ENCODE measurements at regions not wholly inside any gene's neighbourhood (a gene's known extent, or its start where the extent isn't known, plus 50 kb on each side); places are given as distances from the start of the nearest gene placed in this dataset.

DNA sequence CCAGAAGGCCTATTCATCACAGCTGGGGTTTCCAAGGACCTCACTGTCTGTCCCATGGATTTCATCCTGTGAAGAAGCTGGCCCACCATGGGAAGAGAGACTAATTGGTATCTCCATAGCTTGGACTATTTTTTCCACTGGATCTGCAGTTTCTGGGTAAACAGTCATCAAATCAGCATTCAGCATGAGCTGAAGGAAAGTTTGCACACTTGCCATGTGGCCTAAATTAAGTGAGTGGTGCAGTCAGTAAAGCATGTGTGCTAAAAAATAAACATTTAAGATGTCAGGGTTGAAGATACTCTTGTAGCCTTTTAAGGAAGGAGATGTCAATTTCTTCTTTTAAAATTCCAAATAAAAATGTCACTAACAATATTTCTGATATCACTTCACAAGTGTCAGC lies 381.1 kb upstream of the ZMIZ1 start:
- Histone ChIP-seq H3K9me2 (ENCODE audit: low read depth, low read length) (no peaks in the 10 kb centered on the region), H3K27ac (ENCODE audit: low read depth, low read length, poor library complexity, severe bottlenecking) (no peak overlapping the region), H3K4me3 (ENCODE audit: low read depth, low read length, poor library complexity, severe bottlenecking) (no peak overlapping the region), H4K20me1 (ENCODE audit: insufficient read depth, low read length) (no peaks in the 10 kb centered on the region), H3F3A (ENCODE audit: insufficient read depth, low read length) (no peaks in the 10 kb centered on the region), H3K9ac (ENCODE audit: low read length) (no peak overlapping the region), H3K36me3 (ENCODE audit: insufficient read depth, low read length) (no peaks in the 10 kb centered on the region), H3K9me3 (ENCODE audit: low read length) (no peaks in the 10 kb centered on the region), H3K79me2 (ENCODE audit: insufficient read depth, low read length) (no peaks in the 10 kb centered on the region), H2AFZ (ENCODE audit: low read length) (no peak overlapping the region), H3K4me2 (ENCODE audit: low read length) (no peak overlapping the region), H3K27me3 (ENCODE audit: insufficient read depth, low read length) (no peaks in the 10 kb centered on the region), H3K4me1 (ENCODE audit: insufficient read depth, low read length, severe bottlenecking) (no peaks in the 10 kb centered on the region)
- TF ChIP-seq, protein P1, sequence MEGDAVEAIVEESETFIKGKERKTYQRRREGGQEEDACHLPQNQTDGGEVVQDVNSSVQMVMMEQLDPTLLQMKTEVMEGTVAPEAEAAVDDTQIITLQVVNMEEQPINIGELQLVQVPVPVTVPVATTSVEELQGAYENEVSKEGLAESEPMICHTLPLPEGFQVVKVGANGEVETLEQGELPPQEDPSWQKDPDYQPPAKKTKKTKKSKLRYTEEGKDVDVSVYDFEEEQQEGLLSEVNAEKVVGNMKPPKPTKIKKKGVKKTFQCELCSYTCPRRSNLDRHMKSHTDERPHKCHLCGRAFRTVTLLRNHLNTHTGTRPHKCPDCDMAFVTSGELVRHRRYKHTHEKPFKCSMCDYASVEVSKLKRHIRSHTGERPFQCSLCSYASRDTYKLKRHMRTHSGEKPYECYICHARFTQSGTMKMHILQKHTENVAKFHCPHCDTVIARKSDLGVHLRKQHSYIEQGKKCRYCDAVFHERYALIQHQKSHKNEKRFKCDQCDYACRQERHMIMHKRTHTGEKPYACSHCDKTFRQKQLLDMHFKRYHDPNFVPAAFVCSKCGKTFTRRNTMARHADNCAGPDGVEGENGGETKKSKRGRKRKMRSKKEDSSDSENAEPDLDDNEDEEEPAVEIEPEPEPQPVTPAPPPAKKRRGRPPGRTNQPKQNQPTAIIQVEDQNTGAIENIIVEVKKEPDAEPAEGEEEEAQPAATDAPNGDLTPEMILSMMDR (IDR thresholded peaks at IDR 0.05; ENCODE audit: low read length): no peak
- TF ChIP-seq EZH2 (IDR thresholded peaks at IDR 0.05; ENCODE audit: borderline replicate concordance, low read length): no peak

DNA sequence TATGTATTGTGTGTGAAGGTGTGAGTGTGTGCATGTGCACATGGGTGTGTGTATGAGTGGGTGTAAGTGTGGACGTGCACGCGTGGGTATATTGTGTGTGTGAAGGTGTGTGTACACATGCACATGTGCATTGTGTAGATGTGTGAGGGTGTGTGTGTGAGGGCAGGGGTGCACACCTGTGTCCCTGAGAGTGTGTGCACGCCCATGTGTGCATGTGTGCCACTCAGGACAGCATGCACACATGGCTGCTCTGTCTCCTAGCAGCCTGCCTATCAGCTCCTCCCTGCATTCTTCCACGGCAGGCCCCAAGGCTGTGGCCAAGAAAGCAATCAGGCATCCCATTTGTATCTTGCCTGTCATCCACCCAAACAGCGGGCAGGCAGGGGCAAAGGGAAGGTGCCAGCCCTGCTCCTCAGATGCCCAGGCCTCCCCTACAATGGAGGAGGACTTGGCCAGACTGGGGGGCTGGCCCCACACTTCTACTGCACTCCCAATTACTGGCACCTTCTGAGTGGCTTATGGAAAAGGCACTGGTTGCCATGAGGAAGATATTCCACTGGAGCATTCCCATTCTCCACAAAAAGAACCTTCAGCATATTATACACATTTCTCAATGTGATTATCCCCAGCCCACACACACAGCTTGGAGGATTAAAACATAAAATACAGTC lies 380.4 kb upstream of the ZMIZ1 start:
- H3K27ac ChIP-seq (ENCODE audit: low read depth, low read length, poor library complexity, severe bottlenecking): no peak overlapping the region
- H3K4me1 ChIP-seq (ENCODE audit: insufficient read depth, low read length, severe bottlenecking): no peaks in the 10 kb centered on the region

DNA sequence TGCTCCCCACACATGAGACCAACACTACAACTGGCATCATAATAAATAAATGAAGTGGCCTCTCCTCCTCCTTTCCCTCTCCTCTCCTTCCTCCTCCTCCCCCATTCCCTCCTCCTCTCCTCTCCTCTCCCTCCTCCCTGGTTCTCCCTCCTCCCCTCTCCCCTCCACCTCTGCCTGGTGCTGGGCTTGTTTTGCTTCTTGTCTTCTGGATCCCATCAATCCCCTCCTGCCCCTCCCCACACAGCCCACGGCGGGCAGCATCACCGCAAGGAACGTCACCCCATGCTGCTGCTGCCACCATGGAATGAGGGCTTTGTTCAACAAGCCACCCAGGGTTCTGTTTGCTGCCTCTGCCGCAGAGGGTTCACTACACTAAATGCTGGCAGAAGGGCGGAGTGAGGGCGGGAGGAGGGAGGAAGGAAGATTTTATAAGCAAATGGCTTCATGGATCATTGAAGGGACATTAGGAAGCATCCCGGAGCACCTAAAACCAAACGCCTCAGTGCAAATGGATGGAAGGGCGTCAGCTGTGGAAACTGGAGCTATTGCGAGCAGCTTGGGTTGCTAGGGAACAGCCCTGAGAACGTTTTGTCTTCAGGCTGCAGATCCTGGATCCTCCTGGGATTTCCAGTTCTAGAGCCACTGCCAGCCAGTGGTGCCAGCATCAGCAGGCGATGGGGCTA lies 379.7 kb upstream of the ZMIZ1 start:
- Histone ChIP-seq H2AFZ (ENCODE audit: low read length) (no peak overlapping the region), H3K27ac (ENCODE audit: low read depth, low read length, poor library complexity, severe bottlenecking) (no peak overlapping the region), H3K4me2 (ENCODE audit: low read length) (no peak overlapping the region), H3K9ac (ENCODE audit: low read length) (no peak overlapping the region), H3K4me3 (ENCODE audit: low read depth, low read length, poor library complexity, severe bottlenecking) (no peak overlapping the region), H3K27me3 (ENCODE audit: insufficient read depth, low read length) (no peaks in the 10 kb centered on the region), H3F3A (ENCODE audit: insufficient read depth, low read length) (no peaks in the 10 kb centered on the region), H4K20me1 (ENCODE audit: insufficient read depth, low read length) (no peaks in the 10 kb centered on the region), H3K79me2 (ENCODE audit: insufficient read depth, low read length) (no peaks in the 10 kb centered on the region), H3K9me3 (ENCODE audit: low read length) (no peaks in the 10 kb centered on the region), H3K9me2 (ENCODE audit: low read depth, low read length) (no peaks in the 10 kb centered on the region), H3K4me1 (ENCODE audit: insufficient read depth, low read length, severe bottlenecking) (no peaks in the 10 kb centered on the region), H3K36me3 (ENCODE audit: insufficient read depth, low read length) (no peaks in the 10 kb centered on the region)
- TF ChIP-seq, protein P1 (IDR thresholded peaks at IDR 0.05; ENCODE audit: low read length): no peak
- TF ChIP-seq EZH2 (IDR thresholded peaks at IDR 0.05; ENCODE audit: borderline replicate concordance, low read length): no peak

More for the DNA sequence above, 380.4 kb upstream of the ZMIZ1 start:
- Histone ChIP-seq H3K79me2 (ENCODE audit: insufficient read depth, low read length) (no peaks in the 10 kb centered on the region), H3F3A (ENCODE audit: insufficient read depth, low read length) (no peaks in the 10 kb centered on the region), H3K9ac (ENCODE audit: low read length) (no peak overlapping the region), H3K9me2 (ENCODE audit: low read depth, low read length) (no peaks in the 10 kb centered on the region), H3K9me3 (ENCODE audit: low read length) (no peaks in the 10 kb centered on the region), H3K36me3 (ENCODE audit: insufficient read depth, low read length) (no peaks in the 10 kb centered on the region), H3K27me3 (ENCODE audit: insufficient read depth, low read length) (no peaks in the 10 kb centered on the region), H4K20me1 (ENCODE audit: insufficient read depth, low read length) (no peaks in the 10 kb centered on the region), H3K4me2 (ENCODE audit: low read length) (no peak overlapping the region), H2AFZ (ENCODE audit: low read length) (no peak overlapping the region), H3K4me3 (ENCODE audit: low read depth, low read length, poor library complexity, severe bottlenecking) (no peak overlapping the region)
- TF ChIP-seq EZH2 (IDR thresholded peaks at IDR 0.05; ENCODE audit: borderline replicate concordance, low read length): no peak
- TF ChIP-seq, protein P1 (IDR thresholded peaks at IDR 0.05; ENCODE audit: low read length): no peak
